Caco-2 (cell line): ENCODE measurements at regions not wholly inside any gene's neighbourhood (a gene's known extent, or its start where the extent isn't known, plus 50 kb on each side); places are given as distances from the start of the nearest gene placed in this dataset.
"Not testable (repeated sequence)": the region's sequence is repeated elsewhere in the genome, so short reads cannot be mapped to it uniquely, and the experiment has no call there.

Experiments
- BruUV-seq: library from RNA; stranded (reverse); fragments of 400-500 nt; replicated peaks from 2 replicates; lab custom pipeline; 2021; lab: Mats Ljungman, UMichigan
- CTCF ChIA-PET: fragments of 300-600 bp; sonication (Branson Sonifier 250); formaldehyde crosslinking; loops from one replicate; lab custom pipeline; 2022; ENCODE audit warnings: antibody characterized with exemption; lab: Charles Lee
- POLR2A ChIA-PET: fragments of 300-600 bp; sonication (Branson Sonifier 250); formaldehyde crosslinking; loops from one replicate; lab custom pipeline; 2022; ENCODE audit warnings: antibody characterized with exemption; lab: Charles Lee
- DNase-seq, 2 experiments: peaks; one replicate each; pipeline versions ENCODE4 v3.0.0 to v3.0.0-alpha.2; 2020 to 2022
- H3K27me3 ChIP-seq: replicated peaks from 2 replicates; pipeline ENCODE4 v1.6.0; 2011; ENCODE audit warnings: low read length; ENCODE audit not compliant: control insufficient read depth, insufficient read depth
- H3K36me3 ChIP-seq: 2 replicates; pipeline ENCODE4 v1.5.1; 2011; ENCODE audit warnings: low read length; ENCODE audit not compliant: control insufficient read depth, insufficient read depth
- H3K4me1 ChIP-seq: fragments of 250-450 bp; sonication (Bioruptor Pico); 2 replicates; pipeline ENCODE4 v1.5.1; 2020; ENCODE audit warnings: mild to moderate bottlenecking
- H3K4me3 ChIP-seq: 2 replicates; pipeline ENCODE4 v1.5.1; 2011; ENCODE audit warnings: low read depth, mild to moderate bottlenecking, control low read depth, low read length
- H3K9me3 ChIP-seq: fragments of 250-450 bp; sonication (Bioruptor Pico); 2 replicates; pipeline ENCODE4 v1.5.1; 2020; ENCODE audit warnings: mild to moderate bottlenecking, moderate library complexity
- H3K27ac Mint-ChIP-seq: one replicate; pipeline ENCODE4 v1.8.0; 2022; ENCODE audit warnings: mixed read lengths; ENCODE audit not compliant: unreplicated experiment
- H3K27me3 Mint-ChIP-seq: one replicate; pipeline ENCODE4 v1.8.0; 2022; ENCODE audit warnings: mixed read lengths; ENCODE audit not compliant: insufficient read depth, unreplicated experiment
- H3K36me3 Mint-ChIP-seq: one replicate; pipeline ENCODE4 v1.8.0; 2022; ENCODE audit warnings: mild to moderate bottlenecking, mixed read lengths; ENCODE audit not compliant: insufficient read depth, unreplicated experiment
- H3K4me1 Mint-ChIP-seq: one replicate; pipeline ENCODE4 v1.8.0; 2022; ENCODE audit warnings: low read depth, mixed read lengths; ENCODE audit not compliant: unreplicated experiment
- H3K4me3 Mint-ChIP-seq: one replicate; pipeline ENCODE4 v1.8.0; 2022; ENCODE audit warnings: mild to moderate bottlenecking, moderate library complexity, mixed read lengths; ENCODE audit not compliant: unreplicated experiment
- H3K9me3 Mint-ChIP-seq: one replicate; pipeline ENCODE4 v1.8.0; 2022; ENCODE audit warnings: mixed read lengths; ENCODE audit not compliant: unreplicated experiment
- intact Hi-C: fragments of 100-400 bp; cut with micrococcal nuclease; formaldehyde crosslinking; loops from one replicate; pipeline ENCODE4 v1.10.0; 2022; ENCODE audit not compliant: unreplicated experiment
- TF ChIP-seq, protein P1 (sequence below), 2 experiments: fragments of 200-600 bp in 1 of 2; IDR thresholded peaks; 1 replicate in 1 of 2; 2 replicates in 1 of 2; pipeline versions ENCODE4 v1.5.1 to v1.8.0; 2011 to 2022; ENCODE audit warnings: antibody characterized with exemption in 1 of 2, control low read depth in 1 of 2, inconsistent platforms in 1 of 2, low read depth in 1 of 2, low read length in 1 of 2, mild to moderate bottlenecking in 1 of 2, moderate library complexity in 1 of 2; ENCODE audit not compliant: insufficient read depth in 1 of 2, severe bottlenecking in 1 of 2, unreplicated experiment in 1 of 2

GRCh38 chr17:59498530-59499307, 66.7 kb upstream of the DHX40 start:
- Mint-ChIP-seq H3K27me3 (no peaks in the 10 kb centered on the region), H3K36me3 (no peaks in the 10 kb centered on the region), H3K9me3 (no peaks in the 10 kb centered on the region), H3K27ac (no peak overlapping the region), H3K4me3 (no peak overlapping the region), H3K4me1 (peaks cover 3% of the 10 kb centered on the region)
- Histone ChIP-seq H3K4me1 (no peaks in the 10 kb centered on the region), H3K9me3 (peaks cover 3% of the 10 kb centered on the region; the same call in 1 of the 2 replicates), H3K36me3 (no peaks in the 10 kb centered on the region), H3K4me3 (no peak overlapping the region), H3K27me3 (no peaks in the 10 kb centered on the region)
- TF ChIP-seq, protein P1, sequence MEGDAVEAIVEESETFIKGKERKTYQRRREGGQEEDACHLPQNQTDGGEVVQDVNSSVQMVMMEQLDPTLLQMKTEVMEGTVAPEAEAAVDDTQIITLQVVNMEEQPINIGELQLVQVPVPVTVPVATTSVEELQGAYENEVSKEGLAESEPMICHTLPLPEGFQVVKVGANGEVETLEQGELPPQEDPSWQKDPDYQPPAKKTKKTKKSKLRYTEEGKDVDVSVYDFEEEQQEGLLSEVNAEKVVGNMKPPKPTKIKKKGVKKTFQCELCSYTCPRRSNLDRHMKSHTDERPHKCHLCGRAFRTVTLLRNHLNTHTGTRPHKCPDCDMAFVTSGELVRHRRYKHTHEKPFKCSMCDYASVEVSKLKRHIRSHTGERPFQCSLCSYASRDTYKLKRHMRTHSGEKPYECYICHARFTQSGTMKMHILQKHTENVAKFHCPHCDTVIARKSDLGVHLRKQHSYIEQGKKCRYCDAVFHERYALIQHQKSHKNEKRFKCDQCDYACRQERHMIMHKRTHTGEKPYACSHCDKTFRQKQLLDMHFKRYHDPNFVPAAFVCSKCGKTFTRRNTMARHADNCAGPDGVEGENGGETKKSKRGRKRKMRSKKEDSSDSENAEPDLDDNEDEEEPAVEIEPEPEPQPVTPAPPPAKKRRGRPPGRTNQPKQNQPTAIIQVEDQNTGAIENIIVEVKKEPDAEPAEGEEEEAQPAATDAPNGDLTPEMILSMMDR (IDR thresholded peaks at IDR 0.05; ENCODE audit: insufficient read depth in 1 of 2, low read depth in 1 of 2, low read length in 1 of 2, severe bottlenecking in 1 of 2, unreplicated experiment in 1 of 2): no peak
- DNase-seq: no peak
- BruUV-seq: no TSS peak
- ChIA-PET CTCF (no interaction called here), POLR2A (no interaction called here)
- intact Hi-C loops: no loop called here

DNA sequence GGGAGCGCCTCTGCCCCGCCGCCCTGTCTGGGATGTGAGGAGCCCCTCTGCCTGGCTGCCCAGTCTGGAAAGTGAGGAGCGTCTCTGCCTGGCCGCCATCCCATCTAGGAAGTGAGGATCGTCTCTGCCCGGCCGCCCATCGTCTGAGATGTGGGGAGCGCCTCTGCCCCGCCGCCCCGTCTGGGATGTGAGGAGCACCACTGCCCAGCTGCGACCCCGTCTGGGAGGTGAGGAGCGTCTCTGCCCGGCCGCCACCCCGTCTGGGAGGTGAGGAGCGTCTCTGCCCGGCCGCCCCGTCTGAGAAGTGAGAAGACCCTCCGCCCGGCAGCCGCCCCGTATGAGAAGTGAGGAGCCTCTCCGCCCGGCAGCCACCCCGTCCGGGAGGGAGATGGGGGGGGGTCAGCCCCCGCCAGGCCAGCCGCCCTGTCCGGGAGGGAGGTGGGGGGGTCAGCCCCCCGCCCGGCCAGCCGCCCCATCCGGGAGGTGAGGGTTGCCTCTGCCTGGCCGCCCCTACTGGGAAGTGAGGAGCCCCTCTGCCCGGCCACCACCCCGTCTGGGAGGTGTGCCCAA, 65.2 kb upstream of the DHX40 start:
- H3K4me1 Mint-ChIP-seq, H3K36me3 Mint-ChIP-seq, DNase-seq, H3K36me3 ChIP-seq, H3K27me3 ChIP-seq, H3K27me3 Mint-ChIP-seq, intact Hi-C loops, H3K4me3 Mint-ChIP-seq, H3K4me1 ChIP-seq, H3K9me3 Mint-ChIP-seq, CTCF ChIA-PET, H3K4me3 ChIP-seq, H3K27ac Mint-ChIP-seq, POLR2A ChIA-PET, H3K9me3 ChIP-seq, BruUV-seq: not testable (repeated sequence)

GRCh38 chr17:59501690-59502089, 63.7 kb upstream of the DHX40 start:
- H3K9me3 ChIP-seq: peaks cover 3% of the 10 kb centered on the region; the same call in 1 of the 2 replicates
- TF ChIP-seq, protein P1 (IDR thresholded peaks at IDR 0.05; ENCODE audit: insufficient read depth in 1 of 2, low read depth in 1 of 2, low read length in 1 of 2, severe bottlenecking in 1 of 2, unreplicated experiment in 1 of 2): no peak
- no peaks in the 10 kb centered on the region for H3K36me3 ChIP-seq
- Mint-ChIP-seq H3K27ac (no peak overlapping the region), H3K27me3 (no peaks in the 10 kb centered on the region), H3K36me3 (no peaks in the 10 kb centered on the region), H3K9me3 (no peaks in the 10 kb centered on the region), H3K4me1 (peaks cover 14% of the 10 kb centered on the region), H3K4me3 (no peak overlapping the region)
- ChIA-PET CTCF (no interaction called here), POLR2A (interaction anchor here (0.6 kb wide), 1 partner anchor 26 kb away, joined by 3 read pairs; no protein-coding TSS in a partner anchor)
- H3K27me3 ChIP-seq: no peaks in the 10 kb centered on the region; the same call in 1 of the 2 replicates
- DNase-seq: no peak
- intact Hi-C loops: no loop called here
- no peak overlapping the region for H3K4me3 ChIP-seq
- BruUV-seq: no TSS peak
- H3K4me1 ChIP-seq: peaks cover 13% of the 10 kb centered on the region
